ENCODE measurements at regions not wholly inside any gene's neighbourhood (a gene's known extent, or its start where the extent isn't known, plus 50 kb on each side); places are given as distances from the start of the nearest gene placed in this dataset.

DNA sequence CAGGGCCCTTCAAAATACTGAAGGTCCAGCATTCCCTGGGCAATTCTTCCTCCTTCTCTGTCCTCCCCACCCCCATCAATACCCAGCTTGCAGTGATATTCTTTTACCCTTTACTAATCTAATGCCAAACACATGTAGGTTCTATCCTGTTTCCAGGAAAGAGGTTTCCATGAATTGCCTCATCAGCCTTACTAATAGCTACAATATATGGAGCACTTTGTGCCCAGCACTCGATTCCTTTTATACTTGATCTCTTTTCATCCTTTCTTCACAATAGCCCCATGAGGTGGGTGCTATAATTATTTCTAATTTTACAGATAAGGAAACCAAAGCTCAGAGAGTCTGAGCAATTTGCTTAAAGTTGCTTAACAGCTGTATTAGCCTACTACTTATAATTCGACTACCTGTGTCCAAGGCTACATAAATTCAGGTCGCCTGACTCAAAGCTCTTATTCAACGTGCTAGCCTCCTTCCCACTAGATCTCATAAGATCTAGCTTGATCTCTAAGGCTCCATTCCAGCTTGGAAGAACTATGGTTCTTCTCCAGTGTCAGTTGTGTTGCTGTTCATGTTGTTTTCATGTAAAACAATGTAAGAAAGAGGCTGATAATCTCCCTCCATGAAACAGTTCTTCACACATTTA lies 229.6 kb upstream of the PGRMC2 start (continued):
- TF ChIP-seq CEBPB (IDR thresholded peaks at IDR 0.05; ENCODE audit: borderline replicate concordance, low read depth, low read length): no peak
- no peak for TF ChIP-seq FOXC1 (CRISPR knock-in tag; IDR thresholded peaks at IDR 0.05; ENCODE audit: borderline replicate concordance)
- no peak for TF ChIP-seq STAG1 (CRISPR knock-in tag; IDR thresholded peaks at IDR 0.05)
- TF ChIP-seq SNAI1 (CRISPR knock-in tag; IDR thresholded peaks at IDR 0.05; ENCODE audit: borderline replicate concordance): no peak
- TF ChIP-seq ASH2L (IDR thresholded peaks at IDR 0.05; ENCODE audit: insufficient read length, low read depth, low read length): no peak

DNA sequence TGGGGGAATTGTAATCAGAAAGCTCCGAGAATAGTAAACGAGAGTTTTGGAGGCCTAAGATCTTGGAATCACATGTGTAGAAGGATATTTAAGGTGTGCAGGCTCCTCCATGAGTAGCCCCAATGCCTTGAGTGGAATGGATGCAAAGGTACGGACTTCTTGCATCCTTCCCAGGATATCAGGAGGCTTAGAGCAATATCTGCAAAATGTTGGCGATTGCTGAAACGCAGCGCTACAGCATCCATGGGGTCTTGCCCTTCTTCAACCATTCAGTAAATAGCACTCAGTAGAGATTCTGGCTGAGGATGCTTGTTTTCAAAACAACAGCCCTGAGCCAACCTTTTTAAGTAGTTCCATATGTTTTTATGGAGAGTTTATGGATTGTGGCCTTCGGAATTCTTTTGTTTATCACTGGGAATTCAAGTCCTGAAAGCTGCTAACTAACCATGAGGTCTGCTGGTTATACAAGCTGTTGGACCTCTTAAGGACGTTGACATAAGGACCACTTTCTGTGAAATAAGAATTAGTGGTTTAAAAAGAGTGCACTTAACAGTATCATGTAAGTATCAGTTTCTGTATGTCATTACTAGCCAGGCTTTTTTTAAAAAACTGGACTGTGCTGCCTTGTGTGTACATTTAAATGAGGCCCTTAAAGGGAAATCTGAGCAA lies 228.8 kb upstream of the PGRMC2 start:
- no peak for DNase-seq (ENCODE audit: low spot score)
- in situ Hi-C loops (cut with HindIII; ENCODE audit: extremely low pct_ligation_motif_present, low pct_unique_long_range_greater_than_20kb) (no loop called here), intact Hi-C loops (cut with micrococcal nuclease; ENCODE audit: unreplicated experiment) (no loop called here)
- no peaks in the 10 kb centered on the region for H3K27me3 ChIP-seq (ENCODE audit: control insufficient read depth in 1 of 2, insufficient read depth in 2 of 2, low read length in 2 of 2)
- POLR2A ChIA-PET: no interaction called here
- no peak overlapping the region for H3K4me2 ChIP-seq (ENCODE audit: low read depth, low read length)
- no peaks in the 10 kb centered on the region for H3K36me3 ChIP-seq (replicated peaks in 1 of 2; ENCODE audit: control insufficient read depth in 1 of 2, insufficient read depth in 2 of 2, low read length in 2 of 2)
- H3K9me3 ChIP-seq (ENCODE audit: low read length): no peaks in the 10 kb centered on the region
- H3K4me3 ChIP-seq (replicated peaks in 1 of 3; ENCODE audit: insufficient read depth in 1 of 3, low read depth in 2 of 3, low read length in 3 of 3): no peak overlapping the region
- no TSS peak for BruUV-seq (replicated peaks)
- no peak overlapping the region for H3K27ac ChIP-seq (ENCODE audit: extremely low read length, insufficient read depth, low read length)
- ATAC-seq: no peak
- H3K9ac ChIP-seq (ENCODE audit: insufficient read depth, low read depth, low read length): no peak overlapping the region
- CTCF ChIA-PET (ENCODE audit: low intra/inter-chr PET ratio, low total read pairs): no interaction called here
- H3K79me2 ChIP-seq (ENCODE audit: insufficient read depth, low read length): no peaks in the 10 kb centered on the region
- H2AFZ ChIP-seq (ENCODE audit: low read length): no peak overlapping the region
- no peaks in the 10 kb centered on the region for H4K20me1 ChIP-seq (ENCODE audit: insufficient read depth, low read length)
- WGBS (ENCODE audit: low lambda C conversion rate): 68% methylated on average over 8 of the region's 8 CpGs
- no peak for FAIRE-seq
- H3K4me1 ChIP-seq (ENCODE audit: insufficient read depth, low read length): peaks cover 31% of the 10 kb centered on the region
- TF ChIP-seq ZNF629 (CRISPR knock-in tag; conservative IDR thresholded peaks at IDR 0.05): no peak
- no peak for TF ChIP-seq PTBP1 (IDR thresholded peaks at IDR 0.05; ENCODE audit: low read depth, low read length, poor library complexity, severe bottlenecking)
- TF ChIP-seq HOXA5 (CRISPR knock-in tag; IDR thresholded peaks at IDR 0.05): no peak
- TF ChIP-seq JUNB (CRISPR knock-in tag; IDR thresholded peaks at IDR 0.05; ENCODE audit: borderline replicate concordance): no peak
- no peak for TF ChIP-seq TERF1 (CRISPR knock-in tag; IDR thresholded peaks at IDR 0.05)
- TF ChIP-seq ZNF256 (CRISPR knock-in tag; conservative IDR thresholded peaks at IDR 0.05): no peak
- TF ChIP-seq HNF4G (IDR thresholded peaks at IDR 0.05; ENCODE audit: borderline replicate concordance, low read depth, low read length): no peak
- no peak for TF ChIP-seq HNF4G (CRISPR knock-in tag; IDR thresholded peaks at IDR 0.05; ENCODE audit: borderline replicate concordance, low read depth)
- no peak for TF ChIP-seq MIXL1 (CRISPR knock-in tag; IDR thresholded peaks at IDR 0.05)
- no peak for TF ChIP-seq ELF3 (CRISPR knock-in tag; IDR thresholded peaks at IDR 0.05)
- TF ChIP-seq AHDC1 (CRISPR knock-in tag; IDR thresholded peaks at IDR 0.05; ENCODE audit: borderline replicate concordance): no peak
- TF ChIP-seq XRCC5 (optimal IDR thresholded peaks at IDR 0.05; ENCODE audit: low read length): no peak

Measured in HepG2 (cell line).